NCI-H69 (cell line): ENCODE measurements at regions not wholly inside any gene's neighbourhood (a gene's known extent, or its start where the extent isn't known, plus 50 kb on each side); places are given as distances from the start of the nearest gene placed in this dataset.
A peak's percentile ranks its signal among the peaks of the same experiment; 100 is the strongest.

Experiments used
- DNase-seq: peaks from one replicate; lab custom pipeline; 2025; lab: John Stamatoyannopoulos, UW

GRCh38 chr11:88231894-88232482, 56.7 kb upstream of the RAB38 start:
- DNase-seq: peak; percentile 77

- DNase-seq: no peak
Observed at GRCh38 chr11:88229303-88229702, 54.1 kb upstream of the RAB38 start.
